HG03432 (cell line): ENCODE measurements at regions not wholly inside any gene's neighbourhood (a gene's known extent, or its start where the extent isn't known, plus 50 kb on each side); places are given as distances from the start of the nearest gene placed in this dataset.

Experiments
- ATAC-seq: cut with Tn5 transposase; IDR thresholded peaks from one replicate; pipeline ENCODE4 v1.9.1; 2021; ENCODE audit warnings: mild to moderate bottlenecking, moderate library complexity; ENCODE audit not compliant: unreplicated experiment

DNA sequence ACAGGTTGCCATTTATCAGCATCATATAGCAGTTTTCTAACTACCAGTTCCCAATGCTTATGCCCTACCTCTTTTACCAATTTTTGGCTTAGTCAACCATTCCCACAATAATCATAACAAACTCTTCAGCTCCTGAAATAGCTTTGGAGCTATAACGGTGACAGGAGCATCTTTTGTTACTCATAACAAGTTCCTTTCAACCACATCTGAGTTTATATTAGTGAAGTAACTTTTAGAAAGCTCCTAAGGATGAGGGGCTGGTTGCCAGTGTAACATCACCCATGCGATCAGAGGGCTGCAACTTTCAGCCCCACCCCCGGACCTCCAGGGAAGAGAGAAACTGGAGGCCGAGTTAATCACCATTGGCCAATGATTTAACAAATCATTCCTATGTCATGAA, 495.3 kb upstream of the RASGRP1 start:
- no peak for ATAC-seq

DNA sequence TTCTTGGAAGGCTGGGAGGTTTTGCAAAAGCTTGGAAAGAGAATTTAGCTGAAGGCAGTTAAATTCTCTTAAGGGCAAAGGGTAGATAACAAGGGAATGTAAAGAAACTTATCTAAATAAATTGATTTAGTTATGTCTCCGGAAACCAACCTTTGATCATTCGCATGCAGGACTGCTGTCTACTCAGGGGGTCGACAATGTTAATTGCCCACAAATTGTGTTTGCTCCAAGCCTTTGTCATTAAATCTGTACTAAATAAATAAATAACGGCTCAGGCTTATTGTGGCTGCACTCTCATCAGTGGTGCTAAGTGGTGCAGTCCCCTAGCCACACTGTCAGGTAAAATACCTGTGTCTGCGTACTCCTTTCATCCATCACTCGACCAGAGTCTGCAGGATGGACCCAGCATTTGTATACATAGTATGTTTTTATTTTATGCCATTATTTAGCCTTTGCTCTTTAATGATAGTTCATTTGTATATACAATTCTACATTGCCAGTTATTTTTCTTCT, 497.4 kb upstream of the RASGRP1 start:
- ATAC-seq = no peak

DNA sequence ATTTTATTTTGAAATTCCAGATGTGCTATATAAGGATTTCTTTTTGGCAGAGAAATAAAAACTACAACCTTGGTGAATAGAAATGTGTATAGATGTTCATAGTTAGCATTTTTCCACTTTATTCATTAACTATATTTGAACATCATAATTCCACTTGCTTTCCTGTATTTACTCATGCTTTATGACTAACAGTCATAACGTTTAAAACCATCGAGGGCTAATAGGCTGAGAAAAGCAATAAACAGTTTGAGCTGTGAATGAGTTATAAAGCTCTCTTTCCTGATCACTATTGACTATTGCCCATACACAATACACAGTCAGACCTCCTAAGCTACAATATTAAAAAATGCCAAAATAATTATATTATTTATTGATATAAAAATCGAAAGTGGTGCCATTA, 502.1 kb upstream of the RASGRP1 start:
- ATAC-seq = no peak

DNA sequence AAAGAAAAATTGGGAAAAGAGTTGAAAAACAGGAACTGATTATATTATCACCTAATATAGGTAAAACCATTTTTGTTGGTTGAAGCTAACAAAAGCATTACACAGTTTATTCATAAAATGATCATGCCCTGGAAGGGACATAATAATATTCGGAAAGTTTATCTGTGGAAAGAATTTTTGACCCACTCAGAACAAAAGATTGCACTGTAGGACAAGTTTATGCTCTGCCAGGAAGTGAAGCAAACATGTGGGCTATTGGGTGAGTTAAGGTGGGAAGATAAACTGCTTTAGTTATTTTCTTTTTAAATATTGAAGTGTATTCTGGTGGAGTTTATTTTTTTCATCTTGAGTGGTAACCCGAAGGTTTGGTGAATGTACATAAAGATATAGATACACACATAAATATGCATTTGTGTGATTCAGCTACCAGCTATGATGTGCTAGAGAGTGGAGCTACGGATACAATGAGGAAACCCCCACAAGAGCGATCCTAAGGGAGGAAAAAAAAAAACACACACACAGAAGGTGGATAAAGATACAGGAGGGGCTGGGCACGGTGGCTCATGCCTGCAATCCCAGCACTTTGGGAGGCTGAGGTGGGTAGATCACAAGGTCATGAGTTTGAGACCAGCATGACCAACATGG, 506.4 kb upstream of the THBS1 start:
- ATAC-seq = no peak

DNA sequence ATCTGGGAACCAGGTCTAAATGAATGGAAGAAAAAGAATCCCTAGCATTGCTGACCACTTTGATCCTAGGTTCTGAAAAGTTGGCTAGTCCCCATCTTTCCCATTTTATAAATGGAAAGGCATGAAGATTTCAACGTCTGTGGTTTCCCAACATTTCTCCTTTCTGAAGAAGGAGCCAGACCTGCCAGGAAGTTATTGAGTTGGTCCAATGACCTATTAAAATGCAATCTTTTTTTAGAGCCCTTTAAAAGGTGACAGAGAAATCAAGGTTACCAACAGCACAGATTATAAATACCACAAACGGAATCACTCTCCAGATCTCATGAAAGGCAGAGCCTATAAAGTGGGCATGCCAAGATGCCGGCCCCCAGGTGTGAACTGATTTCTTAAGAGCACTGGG, 505.6 kb upstream of the THBS1 start:
- ATAC-seq = no peak

DNA sequence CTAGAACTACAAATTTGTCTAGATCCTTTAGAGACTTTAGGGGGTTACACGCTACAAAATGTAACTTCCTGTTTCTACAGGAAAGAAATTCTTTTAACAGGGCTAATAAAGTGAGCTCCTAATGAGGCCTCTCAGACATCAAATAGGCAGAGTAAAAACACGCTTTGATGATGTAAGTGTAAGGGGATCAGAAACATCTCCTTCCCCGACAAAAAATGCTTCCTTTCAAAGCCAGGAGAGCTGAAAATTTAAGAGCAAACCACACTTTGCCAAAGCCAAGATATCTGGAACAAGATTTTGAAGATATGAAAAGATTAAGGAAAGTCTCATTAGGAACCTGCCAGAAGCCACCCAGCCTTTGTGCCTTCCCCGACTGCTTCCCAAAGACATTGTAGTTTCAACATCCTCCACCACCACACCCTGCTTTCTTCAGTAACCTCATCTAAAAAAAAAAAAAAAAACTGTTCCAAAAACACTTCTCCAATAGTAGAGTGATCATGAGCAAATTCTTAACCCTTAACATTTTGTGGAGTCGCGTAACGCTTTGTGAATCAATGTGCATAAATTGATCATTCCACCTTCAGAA, 505.0 kb upstream of the THBS1 start:
- no peak for ATAC-seq

DNA sequence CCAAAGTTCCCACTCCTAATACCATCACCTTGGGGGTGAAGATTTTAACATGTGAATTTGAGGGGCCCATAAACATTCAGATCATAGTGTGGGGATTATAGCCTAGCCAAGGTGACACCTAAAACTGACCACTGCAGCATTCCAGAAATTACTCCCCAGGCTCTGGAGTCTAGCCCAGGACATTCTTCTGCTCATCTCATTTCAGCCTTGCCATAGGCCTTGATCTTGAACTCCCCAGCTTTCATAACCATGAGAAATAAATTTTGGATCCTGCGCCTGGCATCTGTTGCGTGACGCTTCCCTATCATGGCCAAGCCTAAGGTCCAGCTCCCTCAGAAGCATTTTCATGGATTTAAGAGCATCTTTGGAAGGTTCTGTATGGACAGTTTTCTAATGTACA, 502.9 kb upstream of the THBS1 start:
- ATAC-seq = no peak

DNA sequence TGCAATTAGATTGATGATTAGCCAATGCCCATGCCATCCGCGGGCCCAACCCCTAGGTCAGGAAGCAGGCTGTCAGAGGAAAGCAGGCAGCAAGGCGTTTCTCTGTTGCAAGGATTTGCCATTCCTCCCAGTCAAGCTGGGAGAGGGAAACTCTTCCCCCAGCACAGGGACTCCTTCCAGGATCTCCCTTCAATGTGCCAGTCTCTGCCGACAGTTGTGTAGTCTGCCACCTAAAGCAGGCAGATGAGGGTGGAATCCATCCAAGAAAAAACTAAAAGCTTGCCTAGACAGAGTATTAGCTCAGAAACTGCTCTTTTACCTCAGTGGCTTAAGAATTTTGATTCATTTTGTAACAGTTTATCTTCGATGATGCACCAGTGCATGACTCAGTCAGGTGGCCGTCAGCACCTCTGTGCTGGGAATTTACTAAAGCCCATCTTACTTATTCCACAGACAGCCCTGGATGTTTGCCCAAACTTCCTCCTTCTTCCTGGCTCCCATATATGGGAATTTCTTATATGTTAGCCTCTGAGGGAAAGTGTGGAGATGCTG, 501.5 kb upstream of the THBS1 start:
- no peak for ATAC-seq

DNA sequence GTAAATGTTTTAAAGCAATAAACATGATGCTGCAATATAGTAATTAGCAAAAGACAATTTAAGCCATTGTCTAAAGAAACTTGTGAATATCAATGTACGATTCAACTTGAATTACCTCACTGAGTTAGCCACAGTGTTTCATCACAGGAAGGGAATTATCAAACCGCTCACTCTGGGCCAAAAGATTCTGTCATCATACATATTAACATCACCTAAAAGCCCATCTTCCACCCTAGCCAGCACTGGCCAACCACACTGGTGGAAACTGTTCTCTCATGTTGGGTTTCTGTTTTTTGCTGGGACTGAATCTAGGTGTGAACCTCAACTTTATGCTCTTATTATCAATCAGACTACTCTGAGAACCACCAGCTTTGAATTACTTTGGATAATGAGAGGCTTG, 497.7 kb upstream of the THBS1 start:
- ATAC-seq = no peak

DNA sequence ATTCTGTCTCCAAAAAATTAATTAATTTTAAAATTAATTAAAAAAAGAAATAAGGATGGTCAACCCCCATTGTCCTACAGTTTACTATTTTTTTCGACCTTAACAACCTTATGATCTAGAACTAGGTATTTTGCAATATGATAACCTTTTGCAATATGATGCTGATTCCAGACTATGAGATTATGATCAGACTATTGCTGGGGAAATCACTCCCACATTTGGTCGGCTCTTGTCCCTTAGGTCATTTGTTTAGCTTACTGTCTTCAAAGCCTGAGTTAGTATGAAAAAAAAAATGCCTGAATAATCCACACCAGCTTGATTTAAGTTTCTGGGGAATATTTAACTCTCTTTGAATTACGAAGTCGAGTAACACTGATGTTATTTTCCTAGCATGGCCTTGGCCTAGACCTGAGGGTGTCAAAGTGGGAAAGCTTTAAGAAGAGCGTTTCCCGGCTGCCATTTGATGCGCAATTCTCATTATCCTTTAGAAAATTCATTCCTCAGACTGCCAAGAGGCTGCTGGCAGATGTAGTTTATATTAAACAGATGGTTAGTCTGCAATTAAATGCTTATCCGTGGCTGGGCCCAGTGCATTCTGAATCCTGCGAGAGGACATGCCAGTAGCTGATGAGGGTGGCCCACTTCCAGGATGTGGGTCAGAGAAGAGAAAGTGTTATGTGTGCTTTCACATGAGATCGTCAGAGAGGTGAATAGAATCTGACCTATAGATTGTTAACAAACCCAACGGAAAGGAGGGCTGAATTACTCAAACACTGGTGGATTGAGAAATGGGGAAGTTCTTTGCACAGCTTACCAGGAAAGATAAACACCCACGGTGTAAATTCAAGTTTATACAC, 496.0 kb upstream of the THBS1 start:
- no peak for ATAC-seq

DNA sequence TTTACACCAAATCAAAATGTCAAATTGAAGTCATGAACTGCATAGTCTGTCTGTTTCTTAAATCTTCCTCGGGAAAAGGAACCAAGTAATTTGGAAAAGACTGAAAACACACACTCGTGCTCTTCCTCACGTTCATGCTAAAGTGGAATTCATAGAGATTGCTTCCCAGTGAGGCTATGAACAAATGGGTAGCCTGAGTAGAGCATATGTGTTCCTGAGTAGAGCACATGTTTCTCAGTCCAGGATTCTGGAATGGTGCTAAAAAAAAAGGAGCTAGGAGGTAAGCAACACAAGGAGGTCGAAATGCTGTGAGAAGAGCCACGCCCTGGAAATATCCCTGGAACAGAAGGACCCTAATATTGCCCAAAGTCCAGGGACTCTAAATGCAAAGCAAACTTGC, 494.2 kb upstream of the THBS1 start:
- no peak for ATAC-seq

DNA sequence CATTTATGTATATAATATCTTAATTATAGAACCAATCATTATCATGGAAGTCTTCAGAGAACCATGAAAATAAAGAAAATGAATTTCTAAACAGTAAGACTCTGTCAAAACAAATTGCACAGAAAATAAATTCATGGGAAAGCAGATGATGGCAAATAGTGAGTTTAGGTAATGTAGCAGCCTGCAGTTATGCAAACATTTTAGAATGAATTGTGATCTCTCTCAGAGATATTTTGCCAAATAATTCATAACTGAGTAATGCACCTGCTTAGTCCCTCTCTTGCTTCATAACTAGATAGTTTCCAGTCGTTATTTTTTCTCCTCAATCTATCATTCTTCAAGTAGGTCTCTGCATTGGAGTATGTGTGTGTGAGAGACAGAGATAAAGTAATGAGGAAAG, 492.7 kb upstream of the THBS1 start:
- ATAC-seq = no peak

DNA sequence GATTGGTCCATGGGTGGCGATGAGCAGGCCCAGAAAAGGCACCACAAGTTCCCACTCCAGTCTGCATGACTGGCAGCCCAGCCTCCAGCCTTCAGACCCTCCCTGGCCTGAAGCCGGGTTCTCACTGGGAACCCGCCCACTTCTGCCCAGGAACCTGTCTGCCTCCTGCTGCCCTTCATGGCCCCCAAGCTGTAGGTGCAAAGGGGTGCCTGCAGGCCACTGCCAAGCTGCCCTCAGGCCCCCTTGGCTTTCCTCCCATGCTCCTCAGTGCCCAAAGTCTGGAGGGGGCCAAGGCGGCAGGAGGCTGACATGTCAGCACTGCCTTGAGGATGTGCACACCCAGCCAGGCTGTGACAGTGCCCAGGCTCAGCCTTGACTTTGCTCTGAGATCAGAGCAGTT, 488.5 kb upstream of the THBS1 start:
- no peak for ATAC-seq

DNA sequence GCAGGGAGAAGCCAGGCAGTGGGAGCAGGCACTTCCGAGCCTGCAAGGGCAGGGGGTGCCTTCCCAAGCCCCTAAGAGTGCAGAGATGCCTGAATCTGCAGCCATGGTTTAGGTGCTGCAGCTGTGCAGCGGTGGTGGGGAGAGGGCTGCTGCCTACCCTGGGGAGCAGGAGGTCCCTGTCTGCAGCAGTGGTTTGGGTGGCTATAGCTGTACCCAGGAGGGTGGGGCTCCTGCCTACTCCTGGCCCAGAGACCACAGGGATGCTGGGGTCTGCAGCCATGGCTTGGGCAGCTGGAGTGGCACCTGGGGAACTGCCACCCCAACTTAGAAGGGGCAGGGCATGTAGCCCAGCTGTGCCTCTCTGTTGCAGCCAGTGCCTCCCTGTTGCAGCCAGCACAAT, 488.1 kb upstream of the THBS1 start:
- no peak for ATAC-seq

DNA sequence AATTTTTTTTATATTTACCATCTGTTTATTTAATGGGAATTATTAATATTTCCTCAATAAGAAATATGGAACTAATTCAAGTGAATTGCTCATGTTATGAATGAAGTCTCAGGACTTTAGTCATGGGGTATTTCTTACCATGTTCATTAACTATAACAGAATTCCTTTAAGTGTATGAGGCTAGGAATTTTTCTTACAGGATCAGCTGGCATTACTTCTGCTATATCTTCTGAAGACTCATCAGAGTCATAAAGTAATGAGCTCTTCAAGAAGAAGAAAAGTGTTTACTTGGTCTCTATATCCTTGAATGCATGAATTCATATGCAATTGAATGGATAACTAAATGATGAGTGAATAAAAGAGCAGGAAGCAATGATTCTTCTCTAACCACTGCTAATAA, 486.8 kb upstream of the THBS1 start:
- ATAC-seq = no peak

DNA sequence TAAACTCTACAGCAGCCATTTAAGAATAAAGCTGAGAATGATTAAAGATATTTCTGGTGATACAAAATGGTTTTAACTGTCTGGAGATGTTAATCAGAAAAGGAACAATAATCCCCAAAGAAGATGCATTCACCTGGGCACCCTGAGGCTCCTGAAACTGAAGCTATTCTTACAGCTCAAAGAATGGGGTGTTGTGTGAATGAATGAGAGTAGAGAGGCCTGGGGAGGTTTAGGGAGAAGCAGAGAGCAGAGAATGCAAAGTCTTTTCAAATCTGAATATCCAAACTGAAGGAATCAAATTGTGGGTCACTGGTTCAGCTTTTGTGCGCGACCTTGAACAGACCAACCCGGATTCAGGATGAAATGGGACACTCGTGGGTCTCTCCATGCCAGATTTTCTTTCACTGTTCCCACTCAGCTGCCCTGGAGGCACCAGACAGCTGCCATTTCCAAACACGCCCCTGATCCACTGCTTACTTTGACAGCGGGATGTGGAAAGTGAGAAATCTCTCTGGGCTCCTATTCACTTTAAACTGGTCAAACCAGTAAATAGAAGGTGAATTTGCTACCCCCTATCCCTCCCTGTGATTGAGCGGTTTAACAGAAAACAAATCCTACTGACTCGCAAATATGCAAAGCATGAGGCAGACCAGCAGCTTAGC, 485.5 kb upstream of the THBS1 start:
- ATAC-seq = no peak

DNA sequence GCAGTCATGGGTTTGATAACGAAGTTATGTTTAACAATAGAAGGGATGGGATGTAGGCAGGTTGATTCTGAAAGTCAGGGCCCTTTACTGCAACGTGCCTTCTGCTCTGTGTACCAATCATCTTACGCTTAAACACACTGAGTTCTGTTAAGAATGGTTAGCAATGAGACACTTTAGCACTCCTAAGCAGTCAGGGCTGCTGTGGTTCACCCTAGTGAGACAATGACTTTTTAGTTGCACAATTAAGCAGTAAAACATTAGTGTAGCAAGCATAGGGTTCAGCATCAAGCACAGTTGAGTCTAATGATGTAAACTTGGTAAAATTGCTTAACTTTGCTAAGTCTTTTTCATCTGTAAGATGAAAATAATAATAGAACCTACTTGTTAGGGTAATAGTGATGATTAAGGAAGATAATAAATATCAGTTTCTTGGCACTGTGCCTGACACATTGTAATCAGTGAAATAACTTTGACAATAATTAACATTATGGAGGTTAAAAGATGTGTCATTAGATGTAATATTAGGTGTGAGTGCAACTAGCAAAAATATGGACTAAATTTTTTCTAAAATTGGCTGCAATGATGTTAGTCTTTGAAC, 484.2 kb upstream of the THBS1 start:
- ATAC-seq = no peak

DNA sequence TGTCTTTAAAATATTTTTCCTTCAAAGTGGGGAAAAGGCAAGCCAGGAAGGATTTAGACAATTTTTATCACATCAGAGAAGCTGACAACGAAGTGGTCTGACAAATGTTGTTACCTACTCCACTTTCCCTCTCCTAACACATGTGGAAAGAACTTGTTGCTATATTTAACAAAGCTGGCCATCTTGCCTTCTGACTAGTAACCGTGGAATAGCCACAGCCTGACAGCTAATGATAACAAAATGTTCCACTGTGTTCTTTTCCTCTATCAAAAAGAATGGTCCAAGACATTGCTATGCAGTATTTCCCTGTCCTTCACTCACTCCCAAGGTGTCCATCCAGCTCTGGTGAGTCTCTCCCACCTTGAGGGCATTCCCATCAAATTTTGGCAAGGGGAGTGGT, 481.4 kb upstream of the THBS1 start:
- no peak for ATAC-seq

DNA sequence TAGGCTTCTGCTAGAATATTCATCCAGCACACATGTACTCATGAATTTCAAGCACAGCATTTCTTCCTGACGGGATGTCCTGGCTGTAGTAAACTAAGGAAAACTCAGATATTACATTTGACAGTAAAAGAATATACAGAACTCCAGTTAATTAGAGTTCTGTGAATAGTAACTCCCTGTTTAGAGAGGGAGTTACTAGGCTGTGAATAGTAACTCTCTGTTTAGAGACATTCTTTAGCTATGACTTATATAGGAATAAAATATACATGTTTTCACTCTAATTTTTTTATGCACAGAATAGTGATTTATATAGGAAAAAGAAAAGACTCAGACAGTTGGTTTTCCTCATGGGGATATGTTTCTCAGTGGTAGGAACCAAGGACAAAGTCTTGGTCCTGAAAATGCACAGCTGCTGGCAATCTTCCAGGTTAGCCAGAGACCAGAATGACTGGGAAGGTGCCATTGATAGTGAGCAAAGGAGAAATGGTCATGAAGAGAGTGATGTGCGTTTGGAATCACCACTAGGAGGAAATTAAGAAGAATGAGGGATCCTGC, 480.7 kb upstream of the THBS1 start:
- ATAC-seq = no peak

DNA sequence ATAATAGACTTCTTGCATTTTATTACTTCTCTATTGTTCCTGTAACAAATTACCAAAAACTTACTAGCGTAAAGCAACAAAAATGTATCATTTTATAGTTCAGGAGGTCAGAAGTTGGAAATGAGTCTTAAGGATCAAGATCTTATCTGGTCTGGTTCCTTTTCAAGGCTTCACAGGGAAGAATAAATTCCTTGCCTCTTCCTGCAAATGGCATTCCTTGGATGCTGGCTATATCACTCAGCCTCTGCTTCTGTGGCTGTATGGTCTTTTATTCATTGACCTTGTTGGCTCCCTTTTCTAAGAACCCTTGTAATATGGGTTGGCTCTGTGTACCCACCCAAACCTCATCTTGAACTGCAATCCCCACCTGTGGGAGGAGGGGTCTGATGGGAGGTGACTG, 478.4 kb upstream of the THBS1 start:
- ATAC-seq = no peak

DNA sequence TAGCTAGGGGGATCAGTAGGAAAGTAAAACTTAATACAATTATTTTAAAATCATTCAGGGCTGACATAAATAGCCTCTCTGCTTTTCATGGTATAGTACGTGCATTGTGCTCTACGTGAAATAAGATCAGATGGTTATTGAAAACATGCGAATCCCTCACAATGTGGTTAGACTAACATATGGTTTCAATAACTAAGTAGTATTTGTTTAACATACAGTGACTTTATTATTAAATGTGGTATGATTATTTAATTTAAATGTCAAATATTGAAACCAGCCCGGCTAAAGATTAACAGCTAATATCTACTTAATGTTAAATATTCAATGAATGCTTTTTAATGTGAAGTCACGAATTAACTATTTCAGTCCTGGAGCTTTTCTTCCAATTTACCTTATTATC, 473.9 kb upstream of the THBS1 start:
- ATAC-seq = no peak
